H9 (cell line): ENCODE measurements at regions not wholly inside any gene's neighbourhood (a gene's known extent, or its start where the extent isn't known, plus 50 kb on each side); places are given as distances from the start of the nearest gene placed in this dataset.

Source experiments
- DNase-seq: peaks from one replicate; pipeline ENCODE4 v3.0.0-alpha.2; 2017
- H2AFZ ChIP-seq: one replicate; pipeline ENCODE4 v1.6.1; 2013; ENCODE audit warnings: mild to moderate bottlenecking, low read length, control low read depth, moderate library complexity
- H2AK5ac ChIP-seq: 2 replicates; pipeline ENCODE4 v1.6.1; 2013; ENCODE audit warnings: low read length, control low read depth, mixed read lengths; ENCODE audit not compliant: insufficient read length
- H2BK120ac ChIP-seq: one replicate; pipeline ENCODE4 v1.6.1; 2013; ENCODE audit warnings: low read depth, mild to moderate bottlenecking, low read length, control low read depth, inconsistent platforms; ENCODE audit not compliant: poor library complexity, severe bottlenecking
- H2BK12ac ChIP-seq: 2 replicates; pipeline ENCODE4 v1.6.1; 2013; ENCODE audit warnings: low read length, control low read depth, mixed read lengths, low read depth; ENCODE audit not compliant: insufficient read length
- H2BK15ac ChIP-seq: 2 replicates; pipeline ENCODE4 v1.6.1; 2013; ENCODE audit warnings: low read depth, low read length, control low read depth
- H2BK20ac ChIP-seq: one replicate; pipeline ENCODE4 v1.6.1; 2013; ENCODE audit warnings: low read depth, mild to moderate bottlenecking, low read length, control low read depth, inconsistent platforms; ENCODE audit not compliant: poor library complexity, severe bottlenecking
- H2BK5ac ChIP-seq: 2 replicates; pipeline ENCODE4 v1.6.1; 2013; ENCODE audit warnings: low read length, control low read depth, mixed read lengths; ENCODE audit not compliant: insufficient read length
- H3K14ac ChIP-seq: 2 replicates; pipeline ENCODE4 v1.6.1; 2013; ENCODE audit warnings: low read length, control low read depth; ENCODE audit not compliant: insufficient read depth
- H3K18ac ChIP-seq: 2 replicates; pipeline ENCODE4 v1.6.1; 2013; ENCODE audit warnings: low read depth, mild to moderate bottlenecking, mixed read lengths, low read length, control low read depth; ENCODE audit not compliant: insufficient read length
- H3K23ac ChIP-seq: 2 replicates; pipeline ENCODE4 v1.6.1; 2013; ENCODE audit warnings: low read length, control low read depth, mixed read lengths, low read depth; ENCODE audit not compliant: insufficient read length
- H3K23me2 ChIP-seq: 2 replicates; pipeline ENCODE4 v1.6.1; 2013; ENCODE audit warnings: low read depth, mild to moderate bottlenecking, mixed read lengths, low read length, control low read depth; ENCODE audit not compliant: insufficient read length, poor library complexity, severe bottlenecking
- H3K27ac ChIP-seq: 2 replicates; pipeline ENCODE4 v1.5.1; 2013; ENCODE audit warnings: low read length, control low read depth, mixed read lengths, low read depth; ENCODE audit not compliant: insufficient read length
- H3K27me3 ChIP-seq: 2 replicates; pipeline ENCODE4 v1.6.1; 2013; ENCODE audit warnings: low read length, control low read depth, inconsistent platforms; ENCODE audit not compliant: insufficient read depth
- H3K4ac ChIP-seq: 2 replicates; pipeline ENCODE4 v1.6.1; 2013; ENCODE audit warnings: low read depth, mild to moderate bottlenecking, control low read depth, inconsistent platforms, low read length, moderate library complexity
- H3K4me1 ChIP-seq: 2 replicates; pipeline ENCODE4 v1.6.1; 2013; ENCODE audit warnings: low read length, control low read depth, inconsistent platforms; ENCODE audit not compliant: insufficient read depth
- H3K4me2 ChIP-seq: 2 replicates; pipeline ENCODE4 v1.6.1; 2013; ENCODE audit warnings: low read length, control low read depth, mixed read lengths; ENCODE audit not compliant: insufficient read length, insufficient read depth
- H3K56ac ChIP-seq: 2 replicates; pipeline ENCODE4 v1.6.1; 2013; ENCODE audit warnings: low read depth, mild to moderate bottlenecking, mixed read lengths, low read length, control low read depth; ENCODE audit not compliant: insufficient read length
- H3K79me1 ChIP-seq: 2 replicates; pipeline ENCODE4 v1.6.1; 2013; ENCODE audit warnings: low read depth, mild to moderate bottlenecking, moderate library complexity, low read length, control low read depth, inconsistent platforms; ENCODE audit not compliant: insufficient read depth, poor library complexity, severe bottlenecking
- H3K79me2 ChIP-seq: 2 replicates; pipeline ENCODE4 v1.6.1; 2013; ENCODE audit warnings: low read length, control low read depth, inconsistent platforms; ENCODE audit not compliant: insufficient read depth
- H3K9ac ChIP-seq: 2 replicates; pipeline ENCODE4 v1.6.1; 2013; ENCODE audit warnings: low read length, control low read depth, mixed read lengths; ENCODE audit not compliant: insufficient read length; ENCODE audit errors: extremely low read depth
- H3K9me3 ChIP-seq: one replicate; pipeline ENCODE4 v1.6.1; 2013; ENCODE audit warnings: low read depth, low read length, inconsistent platforms; ENCODE audit not compliant: control insufficient read depth
- H3T11ph ChIP-seq: one replicate; pipeline ENCODE4 v1.6.1; 2013; ENCODE audit warnings: mild to moderate bottlenecking, low read length, control low read depth, inconsistent platforms
- H4K20me1 ChIP-seq: one replicate; pipeline ENCODE4 v1.6.1; 2013; ENCODE audit not compliant: control insufficient read depth, insufficient read length, insufficient read depth
- H4K5ac ChIP-seq: 2 replicates; pipeline ENCODE4 v1.6.1; 2013; ENCODE audit warnings: low read depth, mild to moderate bottlenecking, mixed read lengths, low read length, control low read depth; ENCODE audit not compliant: insufficient read length
- H4K8ac ChIP-seq: replicated peaks from 2 replicates; pipeline ENCODE4 v1.6.1; 2013; ENCODE audit warnings: low read length, control low read depth, mixed read lengths, low read depth; ENCODE audit not compliant: insufficient read length
- H4K91ac ChIP-seq: 2 replicates; pipeline ENCODE4 v1.6.1; 2013; ENCODE audit warnings: low read depth, mild to moderate bottlenecking, moderate library complexity, mixed read lengths, low read length, control low read depth; ENCODE audit not compliant: insufficient read length
- H3K27ac Mint-ChIP-seq, 3 experiments: 2 replicates in 2 of 3; 3 replicates in 1 of 3; pipeline ENCODE4 v1.8.0; 2020 to 2021; ENCODE audit warnings: mixed read lengths in 3 of 3, mild to moderate bottlenecking in 1 of 3, moderate library complexity in 1 of 3
- H3K27me3 Mint-ChIP-seq: 2 replicates; pipeline ENCODE4 v1.8.0; 2021; ENCODE audit warnings: low read depth, mild to moderate bottlenecking, moderate library complexity, mixed read lengths
- H3K36me3 Mint-ChIP-seq, 3 experiments: 2 replicates in 2 of 3; 3 replicates in 1 of 3; pipeline ENCODE4 v1.8.0; 2020 to 2021; ENCODE audit warnings: low read depth in 3 of 3, mixed read lengths in 3 of 3; ENCODE audit not compliant: insufficient read depth in 1 of 3
- H3K4me1 Mint-ChIP-seq, 2 experiments: 2 replicates each; pipeline ENCODE4 v1.8.0; 2020; ENCODE audit warnings: mixed read lengths in 2 of 2
- H3K4me3 Mint-ChIP-seq, 2 experiments: 2 replicates in 1 of 2; 3 replicates in 1 of 2; pipeline ENCODE4 v1.8.0; 2020 to 2021; ENCODE audit warnings: mild to moderate bottlenecking in 2 of 2, mixed read lengths in 2 of 2, moderate library complexity in 1 of 2
- H3K9me3 Mint-ChIP-seq, 2 experiments: 2 replicates in 1 of 2; 3 replicates in 1 of 2; pipeline ENCODE4 v1.8.0; 2020; ENCODE audit warnings: mild to moderate bottlenecking in 2 of 2, mixed read lengths in 2 of 2, moderate library complexity in 1 of 2
- CTCF ChIP-seq: fragments of 200-600 bp; sonication (generic); conservative IDR thresholded peaks from 3 replicates; pipeline ENCODE4 v1.8.0; 2021; ENCODE audit warnings: antibody characterized with exemption, mild to moderate bottlenecking
- WGBS: extraction: QIAGEN DNeasy Blood & Tissue Kit; methylation state at CpG from one replicate; pipeline ENCODE4 v1.1.7; 2013; ENCODE audit warnings: missing lambda C conversion rate, low lambda C conversion rate, mixed read lengths; ENCODE audit not compliant: insufficient read length; ENCODE audit errors: extremely low coverage; 5-methylcytosine and 5-hydroxymethylcytosine counted together

- Histone ChIP-seq H3K27ac (no peak overlapping the region), H3K4me1 (peaks cover 10% of the 10 kb centered on the region; the same call in 1 of the 2 replicates), H2BK15ac (no peak overlapping the region), H3K27me3 (no peaks in the 10 kb centered on the region), H3K18ac (no peak overlapping the region), H2BK5ac (no peak overlapping the region), H3K79me2 (no peaks in the 10 kb centered on the region), H3K56ac (no peak overlapping the region), H2BK12ac (no peak overlapping the region), H2BK20ac (no peak overlapping the region), H3K9ac (no peak overlapping the region), H3K23ac (no peak overlapping the region), H3K4me2 (no peak overlapping the region), H3T11ph (no peak overlapping the region), H2AFZ (no peak overlapping the region), H3K9me3 (no peaks in the 10 kb centered on the region), H3K14ac (no peak overlapping the region), H4K5ac (no peak overlapping the region), H3K4ac (no peak overlapping the region), H2AK5ac (no peak overlapping the region), H2BK120ac (no peak overlapping the region), H3K79me1 (no peaks in the 10 kb centered on the region), H4K20me1 (no peaks in the 10 kb centered on the region), H3K23me2 (no peaks in the 10 kb centered on the region), H4K8ac (no peak overlapping the region), H4K91ac (no peak overlapping the region)
- no CpG with 5 or more reads among the region's 1 CpG for WGBS
- TF ChIP-seq CTCF = no peak
- no peak overlapping the region for H3K27ac Mint-ChIP-seq
- H3K27me3 Mint-ChIP-seq = no peaks in the 10 kb centered on the region
- DNase-seq = no peak
- peaks cover 23 to 24% of the 10 kb centered on the region in 2 experiments for H3K4me1 Mint-ChIP-seq
- no peaks in the 10 kb centered on the region; a peak in 1 of 7 replicates for H3K36me3 Mint-ChIP-seq
- no peak overlapping the region for H3K4me3 Mint-ChIP-seq
- no peaks in the 10 kb centered on the region for H3K9me3 Mint-ChIP-seq
These were observed 120.9 kb upstream of the NOCT start for GRCh38 chr4:138894709-138895108.
